ENCODE measurements at regions not wholly inside any gene's neighbourhood (a gene's known extent, or its start where the extent isn't known, plus 50 kb on each side); places are given as distances from the start of the nearest gene placed in this dataset.

DNA sequence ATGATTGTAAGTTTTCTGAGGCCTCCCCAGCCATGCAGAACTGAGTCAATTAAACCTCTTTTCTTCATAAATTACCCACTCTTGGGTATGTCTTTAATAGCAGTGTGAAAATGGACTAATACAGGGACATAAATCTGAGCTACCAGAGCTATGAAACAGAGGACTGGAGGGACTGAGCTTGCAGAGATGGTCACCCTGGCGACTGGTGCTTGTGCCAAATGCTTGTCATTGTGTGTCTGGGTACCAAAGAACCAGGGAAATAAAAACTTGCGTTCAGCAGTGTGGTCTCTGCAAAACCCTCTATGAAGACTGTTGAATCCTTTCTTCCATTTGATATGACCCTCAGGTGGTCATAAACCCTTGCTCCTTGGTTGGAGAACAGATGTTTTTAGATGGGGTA is 105.1 kb upstream of the PRL start:
- no peaks in the 10 kb centered on the region for H3K36me3 Mint-ChIP-seq (ENCODE audit: low read depth)
- H3K27me3 Mint-ChIP-seq = no peaks in the 10 kb centered on the region
- DNase-seq (no peak), ATAC-seq (no peak)
- intact Hi-C loops (cut with DNase I, micrococcal nuclease) = no loop called here
- H3K27ac Mint-ChIP-seq = no peak overlapping the region
- POLR2A ChIA-PET = no interaction called here
- no peak overlapping the region for H3K4me3 Mint-ChIP-seq
- H3K4me1 Mint-ChIP-seq = no peaks in the 10 kb centered on the region
- CTCF ChIA-PET = no interaction called here
- H3K9me3 Mint-ChIP-seq (ENCODE audit: low read depth) = no peaks in the 10 kb centered on the region

DNA sequence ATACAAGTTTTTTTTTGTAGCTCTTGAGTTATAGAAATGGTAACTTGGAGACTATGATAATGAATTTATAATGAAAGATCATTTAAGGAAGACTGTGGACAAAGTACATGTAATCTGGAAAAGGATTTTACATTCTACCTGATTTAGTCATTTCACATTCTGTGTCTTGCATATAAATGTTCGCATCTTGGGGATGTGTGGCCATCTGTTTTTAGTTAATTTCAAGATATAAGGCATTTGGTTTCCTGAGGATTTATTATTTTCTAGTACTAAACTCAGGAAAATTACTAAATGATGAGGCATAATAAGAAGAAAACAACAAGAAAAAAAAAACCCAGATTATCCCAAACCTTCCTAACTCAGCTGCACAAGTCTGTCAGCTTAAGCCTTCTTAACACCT is 112.7 kb upstream of the PRL start:
- Mint-ChIP-seq H3K4me1 (no peaks in the 10 kb centered on the region), H3K36me3 (ENCODE audit: low read depth) (no peaks in the 10 kb centered on the region), H3K27ac (no peak overlapping the region), H3K4me3 (no peak overlapping the region), H3K9me3 (ENCODE audit: low read depth) (no peaks in the 10 kb centered on the region), H3K27me3 (no peaks in the 10 kb centered on the region)
- ChIA-PET POLR2A (no interaction called here), CTCF (no interaction called here)
- intact Hi-C loops (cut with DNase I, micrococcal nuclease) = no loop called here
- no peak for ATAC-seq
- DNase-seq = no peak

DNA sequence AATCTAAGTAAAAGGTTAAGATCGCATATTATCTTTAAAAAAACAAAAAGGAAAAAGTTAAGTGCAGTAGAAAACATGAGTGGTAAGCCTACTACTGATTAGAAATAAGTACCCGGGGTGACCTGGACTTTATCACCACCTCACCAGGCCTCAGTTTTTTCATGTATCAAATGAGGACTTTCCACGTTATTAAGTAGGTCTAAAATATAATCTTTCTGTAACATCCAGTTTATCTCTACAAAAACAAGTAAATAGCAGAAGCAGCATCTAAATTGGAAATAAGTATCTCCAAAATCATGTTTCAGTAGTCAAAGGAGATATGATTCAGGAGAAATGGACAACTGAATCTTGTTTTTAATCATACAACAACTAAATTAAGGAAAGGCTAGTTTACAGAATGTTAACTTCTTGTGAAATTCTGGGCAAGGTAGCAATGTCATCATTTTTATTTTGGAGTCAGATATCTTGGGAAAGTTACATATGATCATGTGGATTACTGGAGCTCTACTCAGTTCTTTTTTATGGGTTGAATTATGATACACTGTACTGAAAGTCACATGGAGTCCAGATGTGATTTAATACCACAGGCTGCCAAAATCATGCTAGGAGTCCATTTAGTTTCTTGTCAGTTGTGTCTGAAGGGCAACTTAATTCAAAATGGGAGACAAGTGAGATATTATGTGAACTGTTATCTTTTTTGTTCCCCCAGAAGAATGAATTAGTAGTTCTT is 114.7 kb upstream of the PRL start:
- ATAC-seq (no peak), DNase-seq (no peak)
- Mint-ChIP-seq H3K4me3 (no peak overlapping the region), H3K4me1 (no peaks in the 10 kb centered on the region), H3K27me3 (no peaks in the 10 kb centered on the region), H3K27ac (no peak overlapping the region), H3K9me3 (ENCODE audit: low read depth) (no peaks in the 10 kb centered on the region), H3K36me3 (ENCODE audit: low read depth) (no peaks in the 10 kb centered on the region)
- CTCF ChIA-PET = no interaction called here
- intact Hi-C loops (cut with DNase I, micrococcal nuclease) = no loop called here
- POLR2A ChIA-PET = no interaction called here

DNA sequence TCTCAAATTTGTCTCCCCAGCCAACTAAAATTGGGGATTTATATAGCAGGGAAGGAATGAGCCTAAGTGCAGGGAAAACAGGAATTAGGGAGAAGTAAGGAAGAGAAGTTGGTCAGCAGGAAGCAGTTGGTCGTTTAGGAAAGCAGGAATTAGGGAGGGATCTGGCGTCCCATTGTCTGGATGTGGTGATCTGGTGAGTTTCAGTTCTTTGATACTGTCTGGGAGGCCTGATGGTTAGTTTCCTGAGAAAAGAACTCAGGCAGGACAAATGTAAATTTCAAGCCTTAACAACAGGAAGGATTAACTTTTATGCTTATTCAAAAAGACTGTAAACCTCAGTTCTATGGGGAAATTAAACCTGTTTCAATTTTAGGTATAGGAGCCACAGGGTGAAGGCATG is 116.2 kb upstream of the PRL start:
- H3K27ac Mint-ChIP-seq = no peak overlapping the region
- H3K9me3 Mint-ChIP-seq (ENCODE audit: low read depth) = no peaks in the 10 kb centered on the region
- DNase-seq = no peak
- no peaks in the 10 kb centered on the region for H3K27me3 Mint-ChIP-seq
- no peaks in the 10 kb centered on the region for H3K4me1 Mint-ChIP-seq
- CTCF ChIA-PET = no interaction called here
- no peak overlapping the region for H3K4me3 Mint-ChIP-seq
- intact Hi-C loops (cut with DNase I, micrococcal nuclease) = no loop called here
- no peaks in the 10 kb centered on the region for H3K36me3 Mint-ChIP-seq (ENCODE audit: low read depth)
- POLR2A ChIA-PET = no interaction called here
- ATAC-seq = no peak

- DNase-seq = no peak
- POLR2A ChIA-PET = no interaction called here
- intact Hi-C loops (cut with DNase I, micrococcal nuclease) = no loop called here
- Mint-ChIP-seq H3K9me3 (ENCODE audit: low read depth) (peaks cover 6% of the 10 kb centered on the region), H3K27me3 (peaks cover 2% of the 10 kb centered on the region), H3K36me3 (ENCODE audit: low read depth) (no peaks in the 10 kb centered on the region), H3K27ac (no peak overlapping the region), H3K4me1 (no peaks in the 10 kb centered on the region), H3K4me3 (no peak overlapping the region)
- CTCF ChIA-PET = interaction anchor here (0.7 kb wide), 1 partner anchor 19 kb away, joined by 3 read pairs; no protein-coding TSS in a partner anchor
- ATAC-seq = no peak
Observed at GRCh38 chr6:22413681-22414311, 117.0 kb upstream of the PRL start.

GRCh38 chr6:22418714-22419113 is 121.9 kb upstream of the PRL start:
- DNase-seq = no peak
- Mint-ChIP-seq H3K4me3 (no peak overlapping the region), H3K9me3 (ENCODE audit: low read depth) (peaks cover 21% of the 10 kb centered on the region), H3K27me3 (peaks cover 3% of the 10 kb centered on the region), H3K27ac (no peak overlapping the region), H3K36me3 (ENCODE audit: low read depth) (no peaks in the 10 kb centered on the region), H3K4me1 (no peaks in the 10 kb centered on the region)
- ATAC-seq = no peak
- intact Hi-C loops (cut with DNase I, micrococcal nuclease) = no loop called here
- ChIA-PET POLR2A (no interaction called here), CTCF (no interaction called here)

DNA sequence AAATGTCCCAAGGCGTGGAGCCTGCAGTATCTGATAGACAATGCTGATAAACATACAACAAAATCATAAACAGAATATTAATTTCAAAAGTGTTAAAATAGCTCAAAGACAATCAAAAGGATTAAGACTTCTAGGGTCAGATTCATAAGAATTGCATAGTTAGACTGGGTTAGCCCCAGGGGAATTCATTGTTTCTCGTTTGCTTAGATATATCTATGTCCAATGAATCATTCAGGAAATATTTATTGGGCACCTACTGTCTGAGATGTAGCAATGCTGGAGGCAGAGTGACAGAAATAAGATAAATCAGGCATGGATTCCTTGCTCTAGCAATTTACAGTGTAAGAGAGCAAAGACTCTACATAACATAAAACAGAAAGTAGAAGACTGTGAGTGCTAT is 124.4 kb upstream of the PRL start:
- CTCF ChIA-PET = no interaction called here

GRCh38 chr6:22424196-22424595 is 127.4 kb upstream of the PRL start:
- intact Hi-C loops (cut with DNase I, micrococcal nuclease) = no loop called here

More for the DNA sequence above, 124.4 kb upstream of the PRL start:
- Mint-ChIP-seq H3K27me3 (peaks cover 3% of the 10 kb centered on the region), H3K9me3 (ENCODE audit: low read depth) (peaks cover 21% of the 10 kb centered on the region), H3K4me1 (no peaks in the 10 kb centered on the region), H3K36me3 (ENCODE audit: low read depth) (no peaks in the 10 kb centered on the region), H3K27ac (no peak overlapping the region), H3K4me3 (no peak overlapping the region)
- DNase-seq = no peak
- POLR2A ChIA-PET = no interaction called here
- no peak for ATAC-seq
- intact Hi-C loops (cut with DNase I, micrococcal nuclease) = no loop called here

GRCh38 chr6:22432060-22432459 is 135.2 kb upstream of the PRL start:
- intact Hi-C loops (cut with DNase I, micrococcal nuclease) = no loop called here
- Mint-ChIP-seq H3K9me3 (ENCODE audit: low read depth) (no peaks in the 10 kb centered on the region), H3K36me3 (ENCODE audit: low read depth) (no peaks in the 10 kb centered on the region), H3K4me3 (no peak overlapping the region), H3K27ac (no peak overlapping the region), H3K4me1 (no peaks in the 10 kb centered on the region), H3K27me3 (no peaks in the 10 kb centered on the region)
- ChIA-PET POLR2A (no interaction called here), CTCF (no interaction called here)
- ATAC-seq = no peak
- DNase-seq = no peak

More at GRCh38 chr6:22424196-22424595, 127.4 kb upstream of the PRL start:
- H3K4me1 Mint-ChIP-seq = no peaks in the 10 kb centered on the region
- peaks cover 13% of the 10 kb centered on the region for H3K9me3 Mint-ChIP-seq (ENCODE audit: low read depth)
- H3K36me3 Mint-ChIP-seq (ENCODE audit: low read depth) = no peaks in the 10 kb centered on the region
- POLR2A ChIA-PET = no interaction called here
- H3K27ac Mint-ChIP-seq = no peak overlapping the region
- ATAC-seq (no peak), DNase-seq (no peak)
- H3K27me3 Mint-ChIP-seq = no peaks in the 10 kb centered on the region
- H3K4me3 Mint-ChIP-seq = no peak overlapping the region
- CTCF ChIA-PET = no interaction called here

DNA sequence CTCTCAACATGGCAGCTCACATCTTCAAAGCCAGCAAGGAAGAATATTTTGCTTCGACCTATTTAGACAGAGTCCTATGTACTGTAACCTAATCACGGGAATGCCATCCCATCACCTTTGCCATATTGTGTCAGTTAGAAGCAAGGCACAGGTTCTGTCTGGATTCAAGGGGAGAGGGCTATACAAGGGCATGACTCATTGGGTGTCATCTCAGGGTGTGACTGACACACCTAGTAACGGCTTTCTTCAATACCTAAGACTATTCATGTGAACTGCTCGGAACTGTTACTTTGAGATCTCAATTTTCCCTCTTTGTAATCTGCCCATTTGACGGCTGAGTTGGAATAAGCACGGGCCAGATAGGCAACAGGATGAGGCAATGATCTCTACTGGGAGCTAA is 135.6 kb upstream of the HDGFL1 start:
- Mint-ChIP-seq H3K36me3 (ENCODE audit: low read depth) (no peaks in the 10 kb centered on the region), H3K27ac (no peak overlapping the region), H3K4me1 (no peaks in the 10 kb centered on the region), H3K4me3 (no peak overlapping the region), H3K9me3 (ENCODE audit: low read depth) (no peaks in the 10 kb centered on the region), H3K27me3 (no peaks in the 10 kb centered on the region)
- ATAC-seq = no peak
- ChIA-PET CTCF (interaction anchor here (0.7 kb wide), 1 partner anchor 25 kb away, joined by 3 read pairs; no protein-coding TSS in a partner anchor), POLR2A (no interaction called here)
- intact Hi-C loops (cut with DNase I, micrococcal nuclease) = no loop called here
- DNase-seq = no peak

DNA sequence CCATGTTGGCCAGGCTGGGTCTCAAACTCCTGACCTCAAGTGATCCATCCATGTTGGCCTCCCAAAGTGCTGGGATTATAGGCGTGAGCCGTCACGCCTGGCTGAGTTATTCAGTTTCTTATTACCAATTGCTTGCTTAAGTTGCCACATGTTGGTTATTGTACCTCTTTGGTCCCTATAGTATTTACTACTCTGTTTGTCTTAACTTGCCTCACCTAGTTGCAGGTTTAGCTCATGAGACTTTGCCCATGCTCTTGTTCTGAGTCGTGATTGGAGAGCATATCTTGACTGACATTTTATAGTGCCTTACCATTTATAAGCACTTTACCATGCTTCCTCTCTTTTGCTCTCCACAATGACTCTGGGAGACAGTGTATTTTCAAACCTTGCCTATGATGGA is 134.2 kb upstream of the HDGFL1 start:
- intact Hi-C loops (cut with DNase I, micrococcal nuclease) = no loop called here

GRCh38 chr6:22436134-22436533 is 133.2 kb upstream of the HDGFL1 start:
- intact Hi-C loops (cut with DNase I, micrococcal nuclease) = no loop called here
- POLR2A ChIA-PET = no interaction called here
- no peak for ATAC-seq

More for the DNA sequence above, 134.2 kb upstream of the HDGFL1 start:
- H3K36me3 Mint-ChIP-seq (ENCODE audit: low read depth) = no peaks in the 10 kb centered on the region
- H3K4me1 Mint-ChIP-seq = no peaks in the 10 kb centered on the region
- POLR2A ChIA-PET = no interaction called here
- CTCF ChIA-PET = interaction anchor here (0.8 kb wide), 1 partner anchor 11 kb away, joined by 3 read pairs; no protein-coding TSS in a partner anchor
- H3K27ac Mint-ChIP-seq = no peak overlapping the region
- H3K27me3 Mint-ChIP-seq = no peaks in the 10 kb centered on the region
- no peak overlapping the region for H3K4me3 Mint-ChIP-seq
- DNase-seq = no peak
- no peaks in the 10 kb centered on the region for H3K9me3 Mint-ChIP-seq (ENCODE audit: low read depth)
- ATAC-seq = no peak

More at GRCh38 chr6:22436134-22436533, 133.2 kb upstream of the HDGFL1 start:
- no peaks in the 10 kb centered on the region for H3K27me3 Mint-ChIP-seq
- H3K4me3 Mint-ChIP-seq = no peak overlapping the region
- CTCF ChIA-PET = no interaction called here
- DNase-seq = no peak
- no peaks in the 10 kb centered on the region for H3K9me3 Mint-ChIP-seq (ENCODE audit: low read depth)
- H3K27ac Mint-ChIP-seq = no peak overlapping the region
- no peaks in the 10 kb centered on the region for H3K36me3 Mint-ChIP-seq (ENCODE audit: low read depth)
- H3K4me1 Mint-ChIP-seq = no peaks in the 10 kb centered on the region

All from activated CD4-positive, alpha-beta T cell treated with anti-CD3 and anti-CD28 coated beads for 36 hours (primary cell).